H1 (cell line): ENCODE measurements at regions not wholly inside any gene's neighbourhood (a gene's known extent, or its start where the extent isn't known, plus 50 kb on each side); places are given as distances from the start of the nearest gene placed in this dataset.
A peak's percentile ranks its signal among the peaks of the same experiment; 100 is the strongest.

Experiments
- CTCF ChIA-PET: fragments of 300-600 bp; sonication (Branson Sonifier 250); formaldehyde crosslinking; loops from one replicate; lab custom pipeline; 2021; ENCODE audit not compliant: partially characterized antibody; lab: Charles Lee
- POLR2A ChIA-PET: fragments of 300-600 bp; sonication (Branson Sonifier 250); formaldehyde crosslinking; loops from one replicate; lab custom pipeline; 2021; ENCODE audit warnings: inconsistent platforms; ENCODE audit not compliant: partially characterized antibody; lab: Charles Lee
- DNase-seq, 2 experiments: peaks; one replicate each; pipeline versions ENCODE4 v3.0.0 to v3.0.0-alpha.2; 2010 to 2022; ENCODE audit warnings: low spot score in 2 of 2, low read depth in 1 of 2, mixed read lengths in 1 of 2
- FAIRE-seq: peaks from 2 replicates; lab custom pipeline; 2011; peaks lifted over from hg19 to GRCh38; lab: Jason Lieb, UNC
- H2AFZ ChIP-seq: 2 replicates; pipeline ENCODE4 v1.8.1; 2012; ENCODE audit warnings: low read length, inconsistent platforms
- H2AK5ac ChIP-seq: 2 replicates; pipeline ENCODE4 v1.6.1; 2013; ENCODE audit warnings: low read depth, low read length
- H2BK120ac ChIP-seq: replicated peaks from 2 replicates; pipeline ENCODE3; 2013; ENCODE audit warnings: low read depth, low read length, inconsistent platforms
- H2BK12ac ChIP-seq: 2 replicates; pipeline ENCODE4 v1.6.1; 2013; ENCODE audit warnings: low read depth, low read length
- H2BK15ac ChIP-seq: 2 replicates; pipeline ENCODE4 v1.6.1; 2013; ENCODE audit warnings: low read length
- H2BK20ac ChIP-seq: 2 replicates; pipeline ENCODE4 v1.6.1; 2013; ENCODE audit warnings: low read length
- H2BK5ac ChIP-seq: 2 replicates; pipeline ENCODE4 v1.6.1; 2013; ENCODE audit warnings: low read depth, low read length
- H3K14ac ChIP-seq: 2 replicates; pipeline ENCODE4 v1.6.1; 2013; ENCODE audit warnings: inconsistent platforms; ENCODE audit not compliant: insufficient read length
- H3K18ac ChIP-seq: 2 replicates; pipeline ENCODE4 v1.6.1; 2013; ENCODE audit warnings: low read length; ENCODE audit errors: extremely low read depth
- H3K23ac ChIP-seq: 2 replicates; pipeline ENCODE4 v1.6.1; 2013; ENCODE audit warnings: inconsistent platforms; ENCODE audit not compliant: insufficient read length
- H3K23me2 ChIP-seq: 2 replicates; pipeline ENCODE4 v1.6.1; 2013; ENCODE audit warnings: low read depth, low read length
- H3K27ac ChIP-seq: 2 replicates; pipeline ENCODE4 v1.6.1; 2011; ENCODE audit warnings: low read depth, low read length, inconsistent platforms
- H3K27me3 ChIP-seq, 4 experiments: replicated peaks in 1 of 4; 1 replicate in 1 of 4; 2 replicates in 3 of 4; pipeline versions ENCODE4 v1.6.1 to v1.8.1; 2011 to 2013; ENCODE audit warnings: low read length in 3 of 4, mild to moderate bottlenecking in 3 of 4, inconsistent platforms in 2 of 4, mixed read lengths in 2 of 4, moderate library complexity in 1 of 4; ENCODE audit not compliant: control insufficient read depth in 3 of 4, insufficient read depth in 3 of 4; ENCODE audit errors: extremely low read depth in 1 of 4
- H3K36me3 ChIP-seq, 4 experiments: 2 replicates each; pipeline versions ENCODE4 v1.6.1 to v1.8.1; 2011 to 2013; ENCODE audit warnings: mild to moderate bottlenecking in 4 of 4, low read length in 3 of 4, moderate library complexity in 2 of 4, control low read depth in 1 of 4, inconsistent platforms in 1 of 4; ENCODE audit not compliant: insufficient read depth in 4 of 4, control insufficient read depth in 2 of 4
- H3K4ac ChIP-seq: replicated peaks from 2 replicates; pipeline ENCODE3; 2013; ENCODE audit warnings: low read length, low read depth, mixed read lengths, inconsistent platforms; ENCODE audit not compliant: insufficient read length
- H3K4me1 ChIP-seq, 4 experiments: replicated peaks in 1 of 4; 1 replicate in 1 of 4; 2 replicates in 3 of 4; pipeline versions ENCODE4 v1.6.1 to v1.8.1; 2011 to 2013; ENCODE audit warnings: low read length in 3 of 4, inconsistent platforms in 2 of 4, mixed read lengths in 1 of 4; ENCODE audit not compliant: insufficient read depth in 4 of 4, control insufficient read depth in 3 of 4
- H3K4me2 ChIP-seq, 2 experiments: 2 replicates each; pipeline versions ENCODE4 v1.6.1 to v1.8.1; 2011 to 2013; ENCODE audit warnings: low read depth in 2 of 2, low read length in 2 of 2, control low read depth in 1 of 2, inconsistent platforms in 1 of 2, mild to moderate bottlenecking in 1 of 2; ENCODE audit not compliant: insufficient read depth in 1 of 2
- H3K4me3 ChIP-seq, 4 experiments: fragments of 200-600, 300-600 bp in 1 of 4; sonication (generic), shearing (Covaris generic), sonication (Bioruptor Twin) in 1 of 4; 2 replicates each; pipeline versions ENCODE4 v1.5.1 to v1.8.1; 2011 to 2016; ENCODE audit warnings: low read length in 4 of 4, low read depth in 3 of 4, control low read depth in 2 of 4, inconsistent platforms in 2 of 4, mild to moderate bottlenecking in 2 of 4, mixed read lengths in 1 of 4, moderate library complexity in 1 of 4; ENCODE audit not compliant: insufficient read depth in 2 of 4; ENCODE audit errors: extremely low read depth in 1 of 4
- H3K56ac ChIP-seq: replicated peaks from 2 replicates; pipeline ENCODE3; 2013; ENCODE audit warnings: low read depth, mild to moderate bottlenecking, mixed read lengths, low read length, inconsistent platforms; ENCODE audit not compliant: insufficient read length
- H3K79me1 ChIP-seq: 2 replicates; pipeline ENCODE4 v1.6.1; 2013; ENCODE audit warnings: low read depth, low read length, control low read depth
- H3K79me2 ChIP-seq, 2 experiments: 2 replicates each; pipeline versions ENCODE4 v1.6.1 to v1.8.1; 2012 to 2013; ENCODE audit warnings: low read length in 2 of 2, mild to moderate bottlenecking in 2 of 2, inconsistent platforms in 1 of 2; ENCODE audit not compliant: insufficient read depth in 2 of 2, control insufficient read depth in 1 of 2
- H3K9ac ChIP-seq, 4 experiments: replicated peaks in 1 of 4; 1 replicate in 1 of 4; 2 replicates in 3 of 4; pipeline versions ENCODE4 v1.6.1 to v1.8.1; 2011 to 2013; ENCODE audit warnings: low read depth in 3 of 4, low read length in 3 of 4, control low read depth in 2 of 4, mild to moderate bottlenecking in 2 of 4, moderate library complexity in 2 of 4, inconsistent platforms in 1 of 4; ENCODE audit errors: extremely low read depth in 1 of 4
- H3K9me3 ChIP-seq, 2 experiments: 2 replicates each; pipeline versions ENCODE4 v1.6.1 to v1.8.1; 2012 to 2013; ENCODE audit warnings: mild to moderate bottlenecking in 2 of 2, moderate library complexity in 2 of 2, control low read depth in 1 of 2, inconsistent platforms in 1 of 2, low read depth in 1 of 2, low read length in 1 of 2, mixed read lengths in 1 of 2; ENCODE audit not compliant: insufficient read depth in 2 of 2
- H4K20me1 ChIP-seq, 2 experiments: replicated peaks in 1 of 2; 2 replicates each; pipeline versions ENCODE3 to v1.8.1; 2011 to 2013; ENCODE audit warnings: inconsistent platforms in 2 of 2, low read length in 2 of 2, mild to moderate bottlenecking in 1 of 2; ENCODE audit not compliant: insufficient read depth in 2 of 2, control insufficient read depth in 1 of 2
- H4K5ac ChIP-seq: 2 replicates; pipeline ENCODE4 v1.6.1; 2013; ENCODE audit warnings: low read length, low read depth, mixed read lengths, inconsistent platforms; ENCODE audit not compliant: insufficient read length
- H4K8ac ChIP-seq: 2 replicates; pipeline ENCODE4 v1.8.0; 2013; ENCODE audit warnings: mild to moderate bottlenecking, moderate library complexity, low read length, inconsistent platforms; ENCODE audit not compliant: insufficient read depth; ENCODE audit errors: extremely low read depth
- H4K91ac ChIP-seq: replicated peaks from 2 replicates; pipeline ENCODE3; 2013; ENCODE audit warnings: low read length, mixed read lengths, inconsistent platforms; ENCODE audit not compliant: insufficient read length
- ATF2 ChIP-seq: IDR thresholded peaks from 2 replicates; pipeline ENCODE4 v1.6.1; 2012; ENCODE audit warnings: low read length, inconsistent platforms
- BACH1 ChIP-seq: IDR thresholded peaks from 2 replicates; pipeline ENCODE4 v1.6.1; 2012; ENCODE audit warnings: low read length, improper control_type of control experiment
- BRCA1 ChIP-seq: IDR thresholded peaks from 2 replicates; pipeline ENCODE4 v1.6.1; 2012; ENCODE audit warnings: low read depth, low read length, improper control_type of control experiment
- JUN ChIP-seq: IDR thresholded peaks from 2 replicates; pipeline ENCODE4 v1.6.1; 2011; ENCODE audit warnings: low read depth, mild to moderate bottlenecking, improper control_type of control experiment, low read length
- KDM1A ChIP-seq: fragments of 200-600, 300-600 bp; sonication (generic); IDR thresholded peaks from 2 replicates; pipeline ENCODE4 v1.7.1; 2016; ENCODE audit warnings: mild to moderate bottlenecking, low read length, borderline replicate concordance
- POLR2A ChIP-seq, 2 experiments: IDR thresholded peaks; 1 replicate in 1 of 2; 2 replicates in 1 of 2; pipeline ENCODE4 v1.6.1; 2011; ENCODE audit warnings: low read depth in 2 of 2, low read length in 2 of 2, mild to moderate bottlenecking in 2 of 2; ENCODE audit errors: control extremely low read depth in 1 of 2
- RAD21 ChIP-seq, 2 experiments: IDR thresholded peaks in 1 of 2; conservative IDR thresholded peaks in 1 of 2; 2 replicates each; pipeline ENCODE4 v1.6.1; 2011; ENCODE audit warnings: low read depth in 2 of 2, low read length in 2 of 2, improper control_type of control experiment in 1 of 2, inconsistent platforms in 1 of 2, mild to moderate bottlenecking in 1 of 2, moderate library complexity in 1 of 2
- RBBP5 ChIP-seq: IDR thresholded peaks from 2 replicates; pipeline ENCODE4 v1.7.1; 2012; ENCODE audit warnings: low read depth, mild to moderate bottlenecking, inconsistent platforms, low read length, moderate library complexity, borderline replicate concordance
- SIN3A ChIP-seq, 2 experiments: IDR thresholded peaks in 1 of 2; conservative IDR thresholded peaks in 1 of 2; 2 replicates each; pipeline ENCODE4 v1.6.1; 2011 to 2012; ENCODE audit warnings: low read length in 2 of 2, improper control_type of control experiment in 1 of 2, low read depth in 1 of 2, mild to moderate bottlenecking in 1 of 2
- SIX5 ChIP-seq: IDR thresholded peaks from 2 replicates; pipeline ENCODE4 v1.6.1; 2011; ENCODE audit warnings: mild to moderate bottlenecking, low read depth, low read length
- SP4 ChIP-seq: IDR thresholded peaks from 2 replicates; pipeline ENCODE4 v1.6.1; 2012; ENCODE audit warnings: low read length, inconsistent platforms
- WGBS, 2 experiments: shearing (Covaris generic) in 1 of 2; methylation state at CpG; one replicate each; pipeline versions ENCODE4 v1.1.6 to v1.1.7; 2013 to 2015; ENCODE audit warnings: low lambda C conversion rate in 2 of 2, mixed read lengths in 2 of 2, inconsistent platforms in 1 of 2, low coverage in 1 of 2, missing lambda C conversion rate in 1 of 2; ENCODE audit not compliant: insufficient replicate concordance in 2 of 2, insufficient coverage in 1 of 2, insufficient read length in 1 of 2; ENCODE audit errors: extremely low coverage in 1 of 2, missing lambda C conversion rate in 1 of 2; 5-methylcytosine and 5-hydroxymethylcytosine counted together

- Histone ChIP-seq H2BK15ac (no peak overlapping the region), H3K36me3 (no peaks in the 10 kb centered on the region), H3K27ac (no peak overlapping the region), H2BK20ac (no peak overlapping the region), H3K56ac (no peak overlapping the region), H2AFZ (peak overlapping the region; percentile 7; the same call in 1 of the 2 replicates), H3K23ac (peak overlapping the region; percentile 84), H3K27me3 (no peaks in the 10 kb centered on the region), H3K79me1 (no peaks in the 10 kb centered on the region), H3K14ac (no peak overlapping the region), H3K4me2 (no peak overlapping the region), H3K4ac (no peak overlapping the region), H4K8ac (no peak overlapping the region), H4K5ac (no peak overlapping the region), H3K4me1 (no peaks in the 10 kb centered on the region), H3K23me2 (no peaks in the 10 kb centered on the region; the same call in 1 of the 2 replicates), H3K18ac (no peak overlapping the region), H3K9ac (no peak overlapping the region), H2BK120ac (no peak overlapping the region), H4K20me1 (no peaks in the 10 kb centered on the region), H2BK5ac (no peak overlapping the region), H2AK5ac (no peak overlapping the region), H2BK12ac (no peak overlapping the region), H4K91ac (no peak overlapping the region), H3K79me2 (no peaks in the 10 kb centered on the region), H3K4me3 (no peak overlapping the region), H3K9me3 (no peaks in the 10 kb centered on the region)
- ChIA-PET CTCF (interaction anchor here (0.8 to 2.0 kb wide), 7 partner anchors 8 to 216 kb away, joined by 3 to 6 read pairs (median 4); no protein-coding TSS in a partner anchor), POLR2A (no interaction called here)
- FAIRE-seq (no peak), DNase-seq (no peak)
- WGBS, 2 experiments = 92% methylated on average over 5 of the region's 5 CpGs; no CpG with 5 or more reads in 1 of the 2 experiments
- TF ChIP-seq SP4 = no peak
- TF ChIP-seq SIX5 = no peak
- no peak for TF ChIP-seq RBBP5
- TF ChIP-seq BRCA1 = no peak
- no peak for TF ChIP-seq ATF2
- no peak for TF ChIP-seq KDM1A
- TF ChIP-seq RAD21 (IDR thresholded peaks at IDR 0.05 in 1 of 2, conservative IDR thresholded peaks at IDR 0.05 in 1 of 2; ENCODE audit: low read depth in 2 of 2, low read length in 2 of 2) = no peak
- TF ChIP-seq BACH1 = no peak
- no peak for TF ChIP-seq SIN3A (conservative IDR thresholded peaks at IDR 0.05 in 1 of 2, IDR thresholded peaks at IDR 0.05 in 1 of 2; ENCODE audit: low read depth in 1 of 2, low read length in 2 of 2)
- no peak for TF ChIP-seq JUN
- TF ChIP-seq POLR2A (IDR thresholded peaks at IDR 0.05; ENCODE audit: control extremely low read depth in 1 of 2, low read depth in 2 of 2, low read length in 2 of 2) = no peak
Measured at GRCh38 chr9:73073337-73074175, 78.1 kb upstream of the ANXA1 start.
